ENCODE measurements at regions not wholly inside any gene's neighbourhood (a gene's known extent, or its start where the extent isn't known, plus 50 kb on each side); places are given as distances from the start of the nearest gene placed in this dataset.
"Not testable (repeated sequence)": the region's sequence is repeated elsewhere in the genome, so short reads cannot be mapped to it uniquely, and the experiment has no call there.

- H3K4me1 ChIP-seq (ENCODE audit: control insufficient read depth, low read depth, low read length); H3K9me3 ChIP-seq (ENCODE audit: control insufficient read depth, low read depth, low read length); H3K27ac ChIP-seq (ENCODE audit: low read length); H3K4me3 ChIP-seq (ENCODE audit: low read length); H3K27me3 ChIP-seq (ENCODE audit: control insufficient read depth, insufficient read depth, low read length); H3K9ac ChIP-seq (ENCODE audit: low read length); H3K36me3 ChIP-seq (ENCODE audit: control insufficient read depth, low read depth, low read length): not testable (repeated sequence)
Observed at GRCh38 chr2:131618320-131618719, 90.6 kb downstream of the CCDC74A start.

- H3K27me3 ChIP-seq (ENCODE audit: control insufficient read depth, insufficient read depth, low read length); H3K27ac ChIP-seq (ENCODE audit: low read length); H3K9me3 ChIP-seq (ENCODE audit: control insufficient read depth, low read depth, low read length); H3K9ac ChIP-seq (ENCODE audit: low read length); H3K4me3 ChIP-seq (ENCODE audit: low read length); H3K36me3 ChIP-seq (ENCODE audit: control insufficient read depth, low read depth, low read length); H3K4me1 ChIP-seq (ENCODE audit: control insufficient read depth, low read depth, low read length): not testable (repeated sequence)
Observed at GRCh38 chr2:131622874-131623273, 95.2 kb downstream of the CCDC74A start.

- not testable (repeated sequence) for H3K27ac ChIP-seq (ENCODE audit: low read length); H3K36me3 ChIP-seq (ENCODE audit: control insufficient read depth, low read depth, low read length); H3K4me1 ChIP-seq (ENCODE audit: control insufficient read depth, low read depth, low read length); H3K9ac ChIP-seq (ENCODE audit: low read length); H3K9me3 ChIP-seq (ENCODE audit: control insufficient read depth, low read depth, low read length); H3K27me3 ChIP-seq (ENCODE audit: control insufficient read depth, insufficient read depth, low read length); H3K4me3 ChIP-seq (ENCODE audit: low read length)
Observed at GRCh38 chr2:131626011-131626410, 98.3 kb downstream of the CCDC74A start.

GRCh38 chr2:131626565-131626964, 98.9 kb downstream of the CCDC74A start:
- H3K27me3 ChIP-seq (ENCODE audit: control insufficient read depth, insufficient read depth, low read length); H3K27ac ChIP-seq (ENCODE audit: low read length); H3K36me3 ChIP-seq (ENCODE audit: control insufficient read depth, low read depth, low read length); H3K9me3 ChIP-seq (ENCODE audit: control insufficient read depth, low read depth, low read length); H3K4me3 ChIP-seq (ENCODE audit: low read length); H3K9ac ChIP-seq (ENCODE audit: low read length); H3K4me1 ChIP-seq (ENCODE audit: control insufficient read depth, low read depth, low read length): not testable (repeated sequence)

GRCh38 chr2:131627777-131628176, 100.1 kb downstream of the CCDC74A start:
- not testable (repeated sequence) for H3K27me3 ChIP-seq (ENCODE audit: control insufficient read depth, insufficient read depth, low read length); H3K9ac ChIP-seq (ENCODE audit: low read length)

GRCh38 chr2:131631648-131632047, 104.0 kb downstream of the CCDC74A start:
- H3K4me1 ChIP-seq (ENCODE audit: control insufficient read depth, low read depth, low read length); H3K9ac ChIP-seq (ENCODE audit: low read length); H3K4me3 ChIP-seq (ENCODE audit: low read length); H3K27ac ChIP-seq (ENCODE audit: low read length); H3K36me3 ChIP-seq (ENCODE audit: control insufficient read depth, low read depth, low read length); H3K9me3 ChIP-seq (ENCODE audit: control insufficient read depth, low read depth, low read length); H3K27me3 ChIP-seq (ENCODE audit: control insufficient read depth, insufficient read depth, low read length): not testable (repeated sequence)

More at GRCh38 chr2:131627777-131628176, 100.1 kb downstream of the CCDC74A start:
- H3K4me3 ChIP-seq (ENCODE audit: low read length); H3K9me3 ChIP-seq (ENCODE audit: control insufficient read depth, low read depth, low read length); H3K27ac ChIP-seq (ENCODE audit: low read length); H3K36me3 ChIP-seq (ENCODE audit: control insufficient read depth, low read depth, low read length); H3K4me1 ChIP-seq (ENCODE audit: control insufficient read depth, low read depth, low read length): not testable (repeated sequence)

GRCh38 chr2:131633405-131633804, 105.7 kb downstream of the CCDC74A start:
- H3K27ac ChIP-seq (ENCODE audit: low read length); H3K36me3 ChIP-seq (ENCODE audit: control insufficient read depth, low read depth, low read length); H3K9ac ChIP-seq (ENCODE audit: low read length); H3K9me3 ChIP-seq (ENCODE audit: control insufficient read depth, low read depth, low read length); H3K4me3 ChIP-seq (ENCODE audit: low read length); H3K4me1 ChIP-seq (ENCODE audit: control insufficient read depth, low read depth, low read length); H3K27me3 ChIP-seq (ENCODE audit: control insufficient read depth, insufficient read depth, low read length): not testable (repeated sequence)

- not testable (repeated sequence) for H3K9ac ChIP-seq (ENCODE audit: low read length); H3K4me3 ChIP-seq (ENCODE audit: low read length); H3K4me1 ChIP-seq (ENCODE audit: control insufficient read depth, low read depth, low read length); H3K9me3 ChIP-seq (ENCODE audit: control insufficient read depth, low read depth, low read length); H3K27me3 ChIP-seq (ENCODE audit: control insufficient read depth, insufficient read depth, low read length); H3K36me3 ChIP-seq (ENCODE audit: control insufficient read depth, low read depth, low read length); H3K27ac ChIP-seq (ENCODE audit: low read length)
Observed at GRCh38 chr2:131633827-131634695, 106.4 kb downstream of the CCDC74A start.

- no peaks in the 10 kb centered on the region for H3K9me3 ChIP-seq (ENCODE audit: control insufficient read depth, low read depth, low read length)
- H3K4me3 ChIP-seq (ENCODE audit: low read length) = no peak overlapping the region
- no peaks in the 10 kb centered on the region for H3K36me3 ChIP-seq (ENCODE audit: control insufficient read depth, low read depth, low read length)
- no peak overlapping the region for H3K27ac ChIP-seq (ENCODE audit: low read length)
- no peak overlapping the region for H3K9ac ChIP-seq (ENCODE audit: low read length)
- no peaks in the 10 kb centered on the region for H3K4me1 ChIP-seq (ENCODE audit: control insufficient read depth, low read depth, low read length)
- no peaks in the 10 kb centered on the region for H3K27me3 ChIP-seq (ENCODE audit: control insufficient read depth, insufficient read depth, low read length)
Observed at GRCh38 chr2:131635611-131636010, 107.9 kb downstream of the CCDC74A start.

- H3K9ac ChIP-seq (ENCODE audit: low read length); H3K4me1 ChIP-seq (ENCODE audit: control insufficient read depth, low read depth, low read length); H3K36me3 ChIP-seq (ENCODE audit: control insufficient read depth, low read depth, low read length); H3K27me3 ChIP-seq (ENCODE audit: control insufficient read depth, insufficient read depth, low read length); H3K9me3 ChIP-seq (ENCODE audit: control insufficient read depth, low read depth, low read length); H3K27ac ChIP-seq (ENCODE audit: low read length); H3K4me3 ChIP-seq (ENCODE audit: low read length): not testable (repeated sequence)
Observed at GRCh38 chr2:131636704-131637308, 109.1 kb downstream of the CCDC74A start.

- not testable (repeated sequence) for H3K4me3 ChIP-seq (ENCODE audit: low read length); H3K9me3 ChIP-seq (ENCODE audit: control insufficient read depth, low read depth, low read length); H3K4me1 ChIP-seq (ENCODE audit: control insufficient read depth, low read depth, low read length); H3K9ac ChIP-seq (ENCODE audit: low read length); H3K36me3 ChIP-seq (ENCODE audit: control insufficient read depth, low read depth, low read length); H3K27ac ChIP-seq (ENCODE audit: low read length); H3K27me3 ChIP-seq (ENCODE audit: control insufficient read depth, insufficient read depth, low read length)
Observed at GRCh38 chr2:131639001-131639620, 111.4 kb downstream of the CCDC74A start.

Measured in iPS-18a (cell line).